Stimulated activated CD8-positive, alpha-beta memory T cell treated with anti-CD3 and anti-CD28 coated beads, Interleukin-12 subunit alpha, Interleukin-12 subunit beta, amount 100 ng/mL, for 4 hours (primary cell): ENCODE measurements at regions not wholly inside any gene's neighbourhood (a gene's known extent, or its start where the extent isn't known, plus 50 kb on each side); places are given as distances from the start of the nearest gene placed in this dataset.

Experiments
- DNase-seq: peaks from one replicate; pipeline ENCODE4 v3.0.0-alpha.2; 2020; ENCODE audit warnings: low read depth

DNA sequence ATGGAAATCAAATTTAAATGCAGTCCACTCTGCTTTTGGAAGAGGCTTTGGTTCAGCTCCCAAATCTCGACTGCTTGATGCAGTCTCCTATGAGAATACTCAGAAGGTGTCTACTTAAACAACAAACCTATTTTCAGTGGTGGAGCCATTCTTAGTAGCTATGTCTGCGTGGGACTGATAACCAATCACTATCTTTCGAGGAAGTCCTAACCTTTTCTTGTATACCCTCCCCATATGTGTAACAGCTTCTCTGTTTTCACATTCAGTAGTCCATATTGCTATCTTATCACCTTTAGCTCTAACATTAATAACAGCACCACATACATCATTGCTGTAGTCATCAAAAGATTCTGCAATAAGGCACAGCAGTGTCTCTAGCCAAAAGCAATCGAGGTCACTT is 333.0 kb upstream of the ATP11B start:
- DNase-seq: no peak

DNA sequence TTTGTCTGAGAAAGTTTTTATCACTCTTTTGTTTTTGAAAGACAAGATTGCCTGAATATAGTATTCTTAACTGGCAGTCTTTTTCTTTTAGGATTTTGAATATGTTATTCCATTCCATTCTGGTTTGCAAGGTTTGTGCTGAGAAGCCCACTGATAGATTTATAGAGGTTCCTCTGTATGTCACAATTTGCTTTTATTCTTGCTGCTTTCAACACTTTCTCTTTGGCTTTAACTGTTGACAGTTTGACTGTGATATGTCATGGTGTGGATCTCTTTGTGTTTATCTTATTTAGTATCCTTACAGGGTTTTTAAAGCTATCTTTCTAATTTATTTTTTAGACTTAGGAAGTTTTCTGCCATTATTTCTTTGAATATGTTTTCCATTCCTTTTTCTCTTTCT is 331.2 kb upstream of the ATP11B start:
- no peak for DNase-seq

DNA sequence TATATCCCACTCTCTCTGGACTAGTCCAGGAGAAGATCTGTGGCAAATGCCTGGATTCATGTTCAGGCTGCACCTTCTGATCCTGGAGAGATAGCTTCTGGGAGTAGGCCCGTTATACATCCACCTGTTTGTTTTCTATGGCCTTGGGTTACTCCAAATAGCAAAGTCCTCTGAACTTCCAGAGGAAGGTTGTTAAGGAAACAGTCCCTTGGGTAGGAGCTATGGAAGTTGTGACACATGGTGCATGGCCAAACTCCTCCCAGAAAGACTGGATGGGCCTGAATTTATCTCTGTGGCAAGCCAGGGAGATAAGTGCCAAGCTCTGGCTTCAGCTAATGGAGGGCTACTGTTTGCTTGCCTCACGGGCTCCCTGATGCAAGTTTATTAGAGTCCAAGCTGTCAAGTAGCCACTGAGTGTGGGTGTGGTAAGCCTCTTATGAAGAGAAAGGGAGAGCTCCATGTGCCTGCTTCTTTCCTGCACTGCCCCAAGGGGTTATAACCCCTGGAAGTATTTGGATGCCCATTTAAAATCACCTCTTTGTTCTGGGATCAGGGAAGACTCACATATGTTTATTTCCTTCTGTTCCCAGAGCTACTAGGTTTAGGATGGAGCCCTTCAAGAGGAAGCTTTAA is 328.7 kb upstream of the ATP11B start:
- DNase-seq: no peak

DNA sequence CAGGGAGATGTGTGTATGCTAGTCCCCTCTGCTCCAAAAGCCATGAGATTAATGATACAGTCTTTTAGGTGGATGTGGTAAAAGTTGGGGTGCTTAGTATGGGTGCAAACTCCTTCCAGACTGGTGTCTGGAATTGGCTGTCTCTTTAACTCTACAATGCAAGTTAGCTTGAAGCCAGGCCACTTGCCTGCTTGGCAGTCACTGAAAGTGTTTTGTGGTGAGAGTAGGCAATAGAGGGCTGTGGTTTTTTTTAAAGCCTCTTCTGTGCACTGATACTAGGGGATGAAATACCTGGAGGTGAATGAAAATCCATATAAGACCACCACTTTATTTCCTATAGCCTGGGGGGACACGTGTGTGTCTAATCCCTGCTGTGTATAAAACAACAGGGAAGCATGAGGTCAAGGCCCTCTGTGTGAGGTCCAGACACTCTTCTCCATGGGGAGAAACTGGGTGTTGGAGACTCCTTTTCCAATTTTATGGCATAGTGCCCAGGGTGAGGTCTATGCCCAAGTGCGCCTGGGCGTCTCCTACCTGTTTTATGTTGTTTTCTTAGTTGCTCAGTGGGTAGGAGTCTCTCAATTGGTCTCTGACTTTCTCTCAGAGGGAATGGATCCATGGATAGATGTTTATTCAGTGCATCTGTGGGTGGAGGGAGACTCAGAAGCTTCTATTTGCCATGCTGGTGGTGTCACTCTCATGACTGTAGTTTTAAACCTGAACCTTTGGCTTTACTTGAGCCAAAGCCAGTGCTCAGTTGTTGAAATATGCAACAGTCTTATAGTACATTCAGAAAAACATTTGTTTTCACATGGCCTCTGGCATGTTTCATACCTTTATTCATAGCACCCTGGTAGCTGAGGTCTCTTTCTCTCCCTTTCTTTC is 327.8 kb upstream of the ATP11B start:
- no peak for DNase-seq

DNA sequence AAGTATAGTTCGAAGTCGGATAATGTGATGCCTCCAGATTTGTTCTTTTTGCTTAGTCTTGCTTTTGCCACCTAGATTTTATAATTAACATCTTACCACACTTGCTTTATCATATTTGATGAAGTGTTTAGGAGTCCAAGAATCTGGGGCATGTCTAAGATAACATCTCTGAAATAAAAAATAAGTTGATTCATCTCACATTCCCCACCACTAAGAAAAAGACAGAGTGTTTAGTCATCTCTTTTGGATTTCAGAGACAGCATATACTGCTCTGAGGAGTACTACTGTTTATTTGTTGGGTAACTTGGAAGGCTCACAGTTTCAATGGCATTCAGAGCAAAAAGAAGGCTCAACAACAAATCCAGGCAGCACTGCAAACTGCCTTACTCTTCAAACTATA is 324.2 kb upstream of the ATP11B start:
- no peak for DNase-seq

- no peak for DNase-seq
These were observed 323.1 kb upstream of the ATP11B start for GRCh38 chr3:182470187-182470586.

DNA sequence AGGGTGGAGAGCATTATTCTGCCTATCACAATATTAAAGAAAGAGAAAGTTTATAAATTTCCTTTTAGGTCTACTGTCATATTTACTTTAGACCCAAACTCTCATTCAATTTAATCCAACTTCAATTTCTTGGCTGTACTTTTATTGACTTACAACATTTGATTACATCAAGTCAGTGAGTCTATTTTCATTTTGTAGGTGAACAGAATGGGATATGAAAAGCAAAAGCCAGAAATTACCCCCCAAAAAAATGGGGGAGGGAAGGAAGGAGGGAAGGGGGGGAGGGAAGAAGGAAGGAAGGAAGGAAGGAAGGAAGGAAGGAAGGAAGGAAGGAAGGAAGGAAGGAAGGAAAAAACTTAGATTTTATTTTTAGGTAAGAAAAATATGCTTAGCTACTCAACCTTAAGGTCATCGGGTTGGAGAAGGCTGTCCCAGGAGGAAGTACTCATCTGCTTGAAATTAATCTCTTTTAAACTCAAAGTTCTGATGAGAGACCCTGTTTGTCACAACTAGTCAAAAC is 320.1 kb upstream of the ATP11B start:
- DNase-seq: no peak

DNA sequence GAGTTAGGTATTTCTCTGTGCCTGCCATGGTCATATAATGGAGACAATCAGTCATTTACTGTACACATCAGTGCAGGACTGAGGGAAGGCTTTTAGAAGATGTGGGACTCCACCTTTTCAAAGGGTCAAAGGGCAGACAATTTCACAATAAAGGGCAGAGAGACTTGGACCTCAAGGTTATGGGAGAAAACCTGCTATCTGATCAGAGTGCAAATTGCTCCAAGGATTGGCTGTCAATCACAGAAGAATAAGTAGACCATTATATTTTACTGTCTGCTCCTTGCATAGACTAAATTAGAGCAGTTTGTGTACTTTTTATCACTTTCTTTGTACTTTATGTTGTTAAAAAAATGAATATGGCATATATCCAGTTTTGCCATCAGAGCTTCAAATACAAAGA is 314.9 kb upstream of the ATP11B start:
- DNase-seq: no peak

DNA sequence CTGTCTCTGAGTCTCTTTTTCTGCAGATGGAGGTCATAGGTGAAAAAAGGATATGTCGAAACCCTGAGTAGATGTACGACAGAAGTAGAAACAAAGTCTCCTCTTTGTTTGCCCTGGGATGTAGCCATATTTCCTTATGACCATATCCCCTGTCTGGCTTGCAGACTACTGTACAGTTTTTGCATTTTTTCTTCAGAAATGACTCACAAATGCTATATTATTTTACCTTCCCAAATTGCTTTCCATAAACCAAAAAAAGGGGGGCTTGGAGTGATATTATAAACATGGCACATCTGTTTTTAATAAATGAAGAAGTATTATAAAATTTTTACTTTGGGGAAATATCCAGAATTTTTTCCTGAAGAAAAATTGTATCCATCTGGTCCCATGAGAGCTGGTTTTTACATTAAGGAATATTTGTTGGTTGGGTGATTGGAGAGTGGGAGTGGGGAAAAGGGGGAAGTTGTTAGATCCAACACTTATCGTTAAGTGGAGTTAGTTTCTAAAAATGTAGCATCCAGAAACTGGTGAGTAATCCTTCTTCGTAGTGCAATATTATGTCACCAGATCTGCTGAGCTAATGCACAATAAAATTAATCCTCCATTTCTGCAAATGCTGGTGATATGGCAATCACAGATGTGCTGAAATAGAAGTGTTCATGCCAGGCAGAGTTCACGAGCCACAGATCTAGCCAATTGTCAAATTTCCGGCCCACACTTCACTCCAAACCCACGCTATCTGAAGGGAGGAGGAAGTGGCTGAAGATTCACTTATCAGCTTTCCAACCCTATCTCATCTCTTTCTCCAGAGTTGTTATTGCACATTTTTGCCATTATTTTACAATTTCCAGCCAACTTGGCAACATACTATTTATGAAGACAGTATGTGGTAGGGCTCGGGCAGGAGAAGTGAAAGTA is 313.6 kb upstream of the ATP11B start:
- no peak for DNase-seq

- DNase-seq: no peak
These were observed 310.6 kb upstream of the ATP11B start for GRCh38 chr3:182482705-182483104.

DNA sequence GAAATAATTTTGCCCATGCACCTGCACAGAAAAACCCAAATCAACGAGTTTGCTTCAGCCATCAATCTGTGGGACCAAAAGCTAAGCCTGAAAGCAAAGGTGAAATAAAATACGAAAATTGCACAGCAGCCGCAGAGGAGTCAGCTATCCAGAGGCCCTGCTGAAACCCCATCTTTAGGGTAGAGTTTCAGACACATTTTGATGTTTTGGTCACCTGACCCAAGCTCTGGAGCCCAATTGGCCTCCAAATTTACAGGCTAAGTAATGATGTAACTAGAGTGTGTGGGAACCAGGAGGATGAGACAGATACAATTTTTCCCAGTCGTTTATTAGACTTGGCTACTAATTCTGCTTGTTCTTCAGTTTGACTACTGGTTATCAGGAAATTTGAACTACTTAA is 308.6 kb upstream of the ATP11B start:
- no peak for DNase-seq

- DNase-seq: no peak
These were observed 308.0 kb upstream of the ATP11B start for GRCh38 chr3:182485301-182485700.

GRCh38 chr3:182486463-182486862 is 306.8 kb upstream of the ATP11B start:
- no peak for DNase-seq

- DNase-seq: no peak
These were observed 306.2 kb upstream of the ATP11B start for GRCh38 chr3:182487143-182487542.

GRCh38 chr3:182487611-182488010 is 305.7 kb upstream of the ATP11B start:
- no peak for DNase-seq

- DNase-seq: no peak
These were observed 302.5 kb upstream of the ATP11B start for GRCh38 chr3:182490596-182491491.

DNA sequence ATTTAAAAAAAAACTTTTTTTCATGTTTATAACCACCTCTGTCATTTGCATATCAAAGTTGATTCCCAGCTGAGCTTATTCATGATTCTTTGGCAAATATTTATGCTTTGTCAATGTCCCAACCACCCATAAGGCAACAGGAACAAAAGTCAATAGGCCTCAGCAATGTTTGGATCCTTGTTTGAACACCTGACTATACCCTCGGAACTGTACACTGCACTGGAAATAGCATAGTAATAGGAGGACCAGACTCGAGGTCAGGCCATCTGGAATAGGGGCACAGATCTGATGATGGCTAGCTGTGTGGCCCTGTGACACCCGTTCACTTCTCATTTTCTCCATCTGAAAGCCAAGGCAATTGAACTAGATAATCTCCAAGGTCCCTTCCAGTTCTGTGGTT is 301.7 kb upstream of the ATP11B start:
- no peak for DNase-seq

- no peak for DNase-seq
These were observed 300.8 kb upstream of the ATP11B start for GRCh38 chr3:182492536-182492935.

DNA sequence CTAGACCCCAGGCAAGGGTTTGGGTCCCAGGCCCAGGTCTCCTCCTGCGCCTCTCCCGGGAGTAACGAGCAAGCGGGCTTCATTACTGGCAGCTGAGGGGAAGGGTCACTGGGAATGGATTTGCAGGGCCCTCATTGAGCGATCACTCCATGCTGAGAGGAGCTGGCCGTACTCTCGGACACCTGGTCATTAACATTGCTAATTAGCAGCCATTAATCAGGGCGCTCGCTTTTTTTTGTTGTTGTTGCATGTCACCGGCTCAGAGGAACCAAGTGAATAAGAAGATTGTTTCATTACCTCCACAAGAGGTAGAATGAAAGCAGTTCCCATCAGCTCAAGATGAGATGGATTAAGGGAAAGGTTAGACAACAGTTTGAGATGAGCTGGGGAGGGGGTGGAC is 293.0 kb upstream of the ATP11B start:
- no peak for DNase-seq

- no peak for DNase-seq
These were observed 291.4 kb upstream of the ATP11B start for GRCh38 chr3:182501856-182502255.

DNA sequence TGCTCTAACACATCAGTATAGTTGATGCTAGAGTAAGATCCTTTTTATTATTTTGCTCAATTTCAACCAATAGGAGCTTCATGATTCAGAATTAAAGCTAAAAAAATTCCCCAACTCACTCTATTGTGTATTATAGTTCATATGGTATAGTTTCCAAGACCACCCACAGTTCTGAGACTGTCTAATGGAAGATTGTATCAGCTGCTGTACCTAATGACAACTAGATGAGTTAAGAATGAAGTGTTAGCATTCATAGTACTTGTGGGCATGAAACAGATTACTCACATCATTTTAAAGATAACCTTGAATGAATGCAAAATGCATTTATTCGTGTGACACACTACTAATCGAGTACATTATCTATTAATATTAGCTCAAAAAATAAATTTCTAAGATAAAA is 289.9 kb upstream of the ATP11B start:
- DNase-seq: no peak
